Esophagus squamous epithelium (tissue), 5 donors: ENCODE measurements at regions not wholly inside any gene's neighbourhood (a gene's known extent, or its start where the extent isn't known, plus 50 kb on each side); places are given as distances from the start of the nearest gene placed in this dataset.

Experiments used
- DNase-seq: peaks from one replicate; lab custom pipeline; 2025; lab: John Stamatoyannopoulos, UW
- H3K27ac ChIP-seq, 4 donors: fragments of 200-600 bp; sonication (generic); one replicate each; pipeline ENCODE4 v1.5.1; 2016 to 2019; ENCODE audit warnings: mild to moderate bottlenecking in 1 of 4
- H3K27me3 ChIP-seq, 4 donors: fragments of 200-600 bp; sonication (generic); 1 replicate in 3 of 4; 2 replicates in 1 of 4; pipeline versions ENCODE4 v1.5.1 to v1.6.0; 2017 to 2021; ENCODE audit warnings: antibody characterized with exemption in 1 of 4
- H3K36me3 ChIP-seq, 3 donors: fragments of 200-600 bp; sonication (generic); one replicate each; pipeline ENCODE4 v1.5.1; 2016 to 2019
- H3K4me1 ChIP-seq, 3 donors: fragments of 200-600 bp; sonication (generic); one replicate each; pipeline ENCODE4 v1.5.1; 2017 to 2019
- H3K4me3 ChIP-seq, 4 donors: fragments of 200-600 bp; sonication (generic); 1 replicate in 3 of 4; 2 replicates in 1 of 4; pipeline ENCODE4 v1.5.1; 2016 to 2019; ENCODE audit warnings: mild to moderate bottlenecking in 2 of 4, moderate library complexity in 1 of 4
- H3K9me3 ChIP-seq, 3 donors: fragments of 200-600 bp; sonication (generic); one replicate each; pipeline ENCODE4 v1.5.1; 2016 to 2019
- POLR2A ChIP-seq, 4 donors: fragments of 450-650 bp; IDR thresholded peaks; one replicate each; pipeline ENCODE4 v1.6.1; 2017; ENCODE audit warnings: antibody characterized with exemption in 4 of 4, mild to moderate bottlenecking in 4 of 4, moderate library complexity in 3 of 4
- WGBS, 2 donors: methylation state at CpG; one replicate each; pipeline ENCODE4 v1.1.5; 2018; 5-methylcytosine and 5-hydroxymethylcytosine counted together
- intact Hi-C: fragments of 100-400 bp; cut with DNase I; formaldehyde crosslinking; loops from one replicate; pipeline ENCODE4 v1.15.0; 2022
- TF ChIP-seq, protein P1 (sequence below), 6 experiments: fragments of 450-650 bp in 4 of 6; fragments of 200-600 bp in 2 of 6; sonication (generic) in 2 of 6; IDR thresholded peaks; one replicate each; pipeline ENCODE4 v1.5.1; 2016 to 2019; ENCODE audit warnings: antibody characterized with exemption in 6 of 6, mild to moderate bottlenecking in 4 of 6, moderate library complexity in 4 of 6
- donor health status: DM: yes; HTN: yes; CAD: no.

DNA sequence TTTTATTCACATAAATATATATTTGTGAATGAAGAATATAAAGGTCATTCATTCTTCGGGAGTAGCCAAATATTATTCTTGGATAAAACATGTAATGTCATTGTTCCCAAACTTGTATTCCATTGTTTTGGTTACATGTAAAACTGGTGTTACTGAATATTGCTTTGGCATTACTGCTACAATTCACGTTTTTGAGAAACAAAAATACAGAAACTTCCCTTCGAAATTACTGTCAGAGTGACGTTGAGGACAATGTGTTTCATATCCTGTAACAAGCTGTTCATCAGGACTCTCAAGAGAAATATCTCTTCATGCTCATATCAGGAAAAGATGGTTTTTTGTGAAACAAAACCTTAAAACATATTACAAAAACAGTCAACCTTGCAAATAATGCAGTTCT lies 258.9 kb upstream of the DDX53 start:
- 45 to 70% methylated on average over 4 of the region's 4 CpGs for WGBS, 2 donors
- Histone ChIP-seq H3K36me3 (no peaks in the 10 kb centered on the region), H3K4me1 (no peaks in the 10 kb centered on the region), H3K27ac (no peak overlapping the region), H3K4me3 (no peak overlapping the region), H3K9me3 (no peaks in the 10 kb centered on the region), H3K27me3 (no peaks in the 10 kb centered on the region)
- no peak for TF ChIP-seq POLR2A (IDR thresholded peaks at IDR 0.05)
- TF ChIP-seq, protein P1, sequence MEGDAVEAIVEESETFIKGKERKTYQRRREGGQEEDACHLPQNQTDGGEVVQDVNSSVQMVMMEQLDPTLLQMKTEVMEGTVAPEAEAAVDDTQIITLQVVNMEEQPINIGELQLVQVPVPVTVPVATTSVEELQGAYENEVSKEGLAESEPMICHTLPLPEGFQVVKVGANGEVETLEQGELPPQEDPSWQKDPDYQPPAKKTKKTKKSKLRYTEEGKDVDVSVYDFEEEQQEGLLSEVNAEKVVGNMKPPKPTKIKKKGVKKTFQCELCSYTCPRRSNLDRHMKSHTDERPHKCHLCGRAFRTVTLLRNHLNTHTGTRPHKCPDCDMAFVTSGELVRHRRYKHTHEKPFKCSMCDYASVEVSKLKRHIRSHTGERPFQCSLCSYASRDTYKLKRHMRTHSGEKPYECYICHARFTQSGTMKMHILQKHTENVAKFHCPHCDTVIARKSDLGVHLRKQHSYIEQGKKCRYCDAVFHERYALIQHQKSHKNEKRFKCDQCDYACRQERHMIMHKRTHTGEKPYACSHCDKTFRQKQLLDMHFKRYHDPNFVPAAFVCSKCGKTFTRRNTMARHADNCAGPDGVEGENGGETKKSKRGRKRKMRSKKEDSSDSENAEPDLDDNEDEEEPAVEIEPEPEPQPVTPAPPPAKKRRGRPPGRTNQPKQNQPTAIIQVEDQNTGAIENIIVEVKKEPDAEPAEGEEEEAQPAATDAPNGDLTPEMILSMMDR (IDR thresholded peaks at IDR 0.05), result no peak
- intact Hi-C loops, result no loop called here
- no peak for DNase-seq

DNA sequence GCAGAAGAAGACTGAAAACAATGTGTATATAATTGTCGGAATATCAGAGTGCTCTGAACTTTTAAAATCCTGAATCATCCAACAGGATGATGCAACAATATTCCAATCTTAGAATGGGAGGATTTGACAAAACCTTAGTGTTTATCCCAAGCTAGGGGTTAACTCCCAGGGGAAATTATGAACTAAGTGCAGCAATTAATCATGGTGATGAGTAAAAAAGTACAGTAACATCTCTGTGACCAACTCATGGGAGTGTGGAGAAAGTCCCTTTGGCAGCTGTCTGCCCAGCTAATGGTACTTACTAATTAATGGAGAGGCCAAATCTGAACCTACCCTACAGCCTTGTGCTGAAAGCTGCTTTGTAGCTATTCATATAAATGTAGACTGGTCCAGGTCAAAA lies 257.6 kb upstream of the DDX53 start:
- no peak for TF ChIP-seq POLR2A (IDR thresholded peaks at IDR 0.05)
- TF ChIP-seq, protein P1 (IDR thresholded peaks at IDR 0.05), result no peak
- Histone ChIP-seq H3K27me3 (no peaks in the 10 kb centered on the region), H3K9me3 (no peaks in the 10 kb centered on the region), H3K4me3 (no peak overlapping the region), H3K4me1 (no peaks in the 10 kb centered on the region), H3K36me3 (no peaks in the 10 kb centered on the region), H3K27ac (no peak overlapping the region)
- 15 to 45% methylated on average over 1 of the region's 1 CpG for WGBS, 2 donors
- DNase-seq, result no peak
- intact Hi-C loops, result no loop called here

DNA sequence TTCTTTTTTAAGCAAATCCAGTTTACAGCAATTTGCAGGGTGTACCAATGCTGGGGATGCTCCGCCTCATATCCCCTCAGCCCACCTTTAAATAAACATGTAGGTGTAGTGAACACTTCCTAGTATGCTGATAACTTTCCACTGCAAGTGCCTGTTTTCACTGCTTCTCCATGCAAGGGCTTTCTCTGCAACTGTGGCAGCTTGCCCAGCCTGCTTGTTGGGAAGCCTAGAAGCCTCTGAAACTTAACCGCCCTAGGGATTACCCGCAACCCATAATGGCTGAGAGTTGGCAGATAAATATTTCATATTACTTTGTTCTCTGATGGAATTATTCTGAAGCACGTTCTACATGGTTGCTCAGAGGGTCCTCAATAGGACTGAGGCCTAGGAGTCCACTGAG lies 253.7 kb upstream of the DDX53 start:
- Histone ChIP-seq H3K4me3 (no peak overlapping the region), H3K36me3 (no peaks in the 10 kb centered on the region), H3K27me3 (no peaks in the 10 kb centered on the region), H3K4me1 (no peaks in the 10 kb centered on the region), H3K27ac (no peak overlapping the region), H3K9me3 (no peaks in the 10 kb centered on the region)
- intact Hi-C loops, result no loop called here
- 66 to 68% methylated on average over 2 to 4 of the region's 4 CpGs for WGBS, 2 donors
- no peak for DNase-seq
- TF ChIP-seq, protein P1 (IDR thresholded peaks at IDR 0.05), result no peak
- no peak for TF ChIP-seq POLR2A (IDR thresholded peaks at IDR 0.05)

DNA sequence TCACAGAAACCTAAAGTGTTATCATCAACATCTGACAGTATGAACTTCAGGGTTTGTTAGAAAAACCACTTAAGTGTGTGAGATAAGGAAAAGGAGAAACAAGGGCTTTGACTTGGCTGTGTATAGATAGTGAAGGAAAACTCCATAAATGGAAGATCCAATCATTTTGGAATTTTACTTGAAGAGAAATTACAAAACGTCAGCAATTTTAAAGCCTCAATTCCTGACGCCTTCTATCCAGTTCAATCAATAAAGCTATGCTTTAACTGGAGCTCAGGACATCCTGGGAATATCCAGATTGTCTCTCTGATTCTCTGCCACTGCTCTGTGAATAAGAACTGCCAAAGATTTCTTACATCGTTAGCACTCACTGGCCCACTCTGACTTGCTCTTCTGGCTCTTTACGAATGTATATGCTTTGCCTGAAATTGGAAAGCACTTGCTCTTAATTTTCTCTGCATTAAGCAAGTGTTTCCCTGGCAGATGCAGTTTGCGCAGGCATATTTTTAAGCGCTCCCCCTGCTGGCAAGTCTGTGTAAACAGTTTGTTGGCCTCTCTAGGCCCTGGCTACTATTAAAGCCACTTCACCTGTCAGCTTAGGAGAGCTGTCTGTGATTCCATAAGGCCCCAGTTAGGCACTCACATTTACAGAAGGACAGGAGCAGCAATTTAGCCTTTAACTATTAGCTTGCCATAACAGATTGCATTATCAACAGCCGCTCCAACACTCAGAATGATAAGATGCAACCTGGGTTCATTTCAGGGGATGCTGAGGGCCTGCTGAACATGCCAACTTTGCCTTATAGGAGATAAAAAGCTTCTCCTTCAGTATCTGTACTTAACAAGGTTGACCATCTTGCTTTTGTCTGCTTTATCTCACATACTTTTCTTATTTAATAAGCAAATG lies 251.4 kb upstream of the DDX53 start:
- Histone ChIP-seq H3K4me3 (no peak overlapping the region), H3K4me1 (no peaks in the 10 kb centered on the region), H3K9me3 (no peaks in the 10 kb centered on the region), H3K27ac (no peak overlapping the region), H3K27me3 (no peaks in the 10 kb centered on the region), H3K36me3 (no peaks in the 10 kb centered on the region)
- intact Hi-C loops, result no loop called here
- 19 to 22% methylated on average over 7 of the region's 7 CpGs for WGBS, 2 donors
- no peak for DNase-seq
- TF ChIP-seq, protein P1 (IDR thresholded peaks at IDR 0.05), result peak; percentile 48 to 71 (median 54)
- TF ChIP-seq POLR2A (IDR thresholded peaks at IDR 0.05), result no peak

DNA sequence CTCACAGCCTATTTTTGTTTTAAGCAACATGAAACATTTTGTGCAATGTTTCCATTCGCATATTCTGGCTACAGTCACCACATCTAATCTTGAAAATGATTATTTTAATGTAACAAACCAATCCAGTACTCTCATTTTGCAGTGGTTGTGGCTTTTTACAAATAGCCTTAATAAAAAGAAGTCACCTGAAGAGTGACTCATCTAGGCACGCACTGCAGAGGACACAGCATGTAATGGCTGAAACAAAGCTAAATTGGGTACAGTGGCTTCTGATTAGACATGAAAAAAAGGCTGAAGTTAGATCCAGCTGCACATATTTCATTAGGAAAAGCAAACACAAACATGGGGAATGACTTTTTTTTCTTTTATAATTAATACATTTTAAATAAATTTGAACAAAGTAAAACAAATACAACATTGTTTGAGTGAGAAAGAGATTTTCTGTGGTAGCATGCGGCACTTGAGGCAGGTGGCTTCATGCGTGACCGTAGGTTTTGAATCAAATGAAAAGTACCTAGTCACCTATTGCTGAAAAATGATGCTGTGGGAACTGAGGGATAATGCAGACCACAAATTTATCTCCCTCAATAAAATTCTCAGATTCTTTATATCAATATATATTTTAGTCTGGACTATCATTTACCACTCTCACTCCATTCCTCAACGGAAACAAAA lies 240.8 kb upstream of the DDX53 start:
- 75 to 78% methylated on average over 6 of the region's 6 CpGs for WGBS, 2 donors
- Histone ChIP-seq H3K36me3 (no peaks in the 10 kb centered on the region), H3K27ac (no peak overlapping the region), H3K9me3 (no peaks in the 10 kb centered on the region), H3K27me3 (no peaks in the 10 kb centered on the region), H3K4me1 (no peaks in the 10 kb centered on the region), H3K4me3 (no peak overlapping the region)
- no peak for TF ChIP-seq POLR2A (IDR thresholded peaks at IDR 0.05)
- TF ChIP-seq, protein P1 (IDR thresholded peaks at IDR 0.05), result no peak
- intact Hi-C loops, result no loop called here
- DNase-seq, result no peak
